ENCODE measurements at regions not wholly inside any gene's neighbourhood (a gene's known extent, or its start where the extent isn't known, plus 50 kb on each side); places are given as distances from the start of the nearest gene placed in this dataset.

GRCh38 chr6:23266536-23266935 is 697.2 kb downstream of the HDGFL1 start:
- no peak for DNase-seq

GRCh38 chr6:23267651-23268050 is 698.3 kb downstream of the HDGFL1 start:
- no peak for DNase-seq

- no peak for DNase-seq
These were observed 699.0 kb downstream of the HDGFL1 start for GRCh38 chr6:23268348-23268747.

- no peak for DNase-seq
These were observed 700.1 kb downstream of the HDGFL1 start for GRCh38 chr6:23269436-23269835.

- DNase-seq = no peak
These were observed 703.2 kb downstream of the HDGFL1 start for GRCh38 chr6:23272536-23272935.

GRCh38 chr6:23277521-23278179 is 708.3 kb downstream of the HDGFL1 start:
- no peak for DNase-seq

GRCh38 chr6:23278180-23278532 is 708.8 kb downstream of the HDGFL1 start:
- no peak for DNase-seq

- DNase-seq = no peak
These were observed 711.1 kb downstream of the HDGFL1 start for GRCh38 chr6:23280437-23280836.

GRCh38 chr6:23282252-23283021 is 713.1 kb downstream of the HDGFL1 start:
- DNase-seq = no peak

GRCh38 chr6:23293653-23294052 is 724.3 kb downstream of the HDGFL1 start:
- DNase-seq = no peak

- no peak for DNase-seq
These were observed 732.2 kb downstream of the HDGFL1 start for GRCh38 chr6:23301556-23301955.

GRCh38 chr6:23302514-23302913 is 733.1 kb downstream of the HDGFL1 start:
- no peak for DNase-seq

- no peak for DNase-seq
These were observed 736.1 kb downstream of the HDGFL1 start for GRCh38 chr6:23305325-23305943.

- DNase-seq = no peak
These were observed 737.0 kb downstream of the HDGFL1 start for GRCh38 chr6:23306251-23306950.

- no peak for DNase-seq
These were observed 738.1 kb downstream of the HDGFL1 start for GRCh38 chr6:23307516-23307915.

GRCh38 chr6:23308166-23308565 is 738.8 kb downstream of the HDGFL1 start:
- DNase-seq = no peak

GRCh38 chr6:23311211-23311610 is 741.8 kb downstream of the HDGFL1 start:
- no peak for DNase-seq

GRCh38 chr6:23316131-23316530 is 746.8 kb downstream of the HDGFL1 start:
- DNase-seq = no peak

- no peak for DNase-seq
These were observed 747.6 kb downstream of the HDGFL1 start for GRCh38 chr6:23316931-23317330.

GRCh38 chr6:23319582-23319981 is 750.2 kb downstream of the HDGFL1 start:
- no peak for DNase-seq

GRCh38 chr6:23320471-23321015 is 751.2 kb downstream of the HDGFL1 start:
- no peak for DNase-seq

- no peak for DNase-seq
These were observed 754.5 kb downstream of the HDGFL1 start for GRCh38 chr6:23323897-23324296.

- no peak for DNase-seq
These were observed 755.7 kb downstream of the HDGFL1 start for GRCh38 chr6:23325065-23325464.

All from EL (cell line).